Esophagus muscularis mucosa (tissue), 4 donors: ENCODE measurements at regions not wholly inside any gene's neighbourhood (a gene's known extent, or its start where the extent isn't known, plus 50 kb on each side); places are given as distances from the start of the nearest gene placed in this dataset.

Experiments
- DNase-seq: peaks from one replicate; pipeline ENCODE4 v3.0.0-alpha.2; 2017; ENCODE audit errors: extremely low spot score
- H3K27ac ChIP-seq, 4 donors: fragments of 200-600 bp; sonication (generic); replicated peaks in 1 of 4; 1 replicate in 3 of 4; 2 replicates in 1 of 4; pipeline ENCODE4 v1.5.1; 2016 to 2019; ENCODE audit warnings: mild to moderate bottlenecking in 1 of 4
- H3K27me3 ChIP-seq, 4 donors: fragments of 200-600 bp; sonication (generic); one replicate each; pipeline versions ENCODE4 v1.5.1 to v1.6.0; 2016 to 2019
- H3K36me3 ChIP-seq, 4 donors: fragments of 200-600 bp; sonication (generic); one replicate each; pipeline ENCODE4 v1.5.1; 2016 to 2019
- H3K4me1 ChIP-seq, 4 donors: fragments of 200-600 bp; sonication (generic); one replicate each; pipeline ENCODE4 v1.5.1; 2016 to 2019
- H3K4me3 ChIP-seq, 4 donors: fragments of 200-600 bp; sonication (generic); 1 replicate in 2 of 4; 2 replicates in 2 of 4; pipeline ENCODE4 v1.5.1; 2016 to 2019; ENCODE audit warnings: mild to moderate bottlenecking in 4 of 4, moderate library complexity in 1 of 4
- H3K9me3 ChIP-seq, 4 donors: fragments of 200-600 bp; sonication (generic); 1 replicate in 3 of 4; 2 replicates in 1 of 4; pipeline ENCODE4 v1.5.1; 2016 to 2019
- EP300 ChIP-seq: sonication (generic); formaldehyde crosslinking; IDR thresholded peaks from one replicate; pipeline ENCODE4 v1.6.1; 2017; ENCODE audit warnings: antibody characterized with exemption
- POLR2A ChIP-seq: fragments of 450-650 bp; IDR thresholded peaks from one replicate; pipeline ENCODE4 v1.6.1; 2017; ENCODE audit warnings: antibody characterized with exemption, moderate library complexity, mild to moderate bottlenecking, low read depth
- POLR2AphosphoS5 ChIP-seq, 2 donors: sonication (generic); formaldehyde crosslinking; IDR thresholded peaks; one replicate each; pipeline ENCODE4 v1.6.1; 2017; ENCODE audit warnings: antibody characterized with exemption in 2 of 2
- WGBS: methylation state at CpG from one replicate; pipeline ENCODE4 v1.1.5; 2018; 5-methylcytosine and 5-hydroxymethylcytosine counted together
- intact Hi-C: fragments of 100-400 bp; cut with DNase I; formaldehyde crosslinking; loops from one replicate; pipeline ENCODE4 v1.15.1; 2023
- TF ChIP-seq, protein P1 (sequence below), 3 experiments: fragments of 200-600 bp in 2 of 3; fragments of 450-650 bp in 1 of 3; sonication (generic) in 2 of 3; IDR thresholded peaks; one replicate each; pipeline ENCODE4 v1.5.1; 2017 to 2019; ENCODE audit warnings: antibody characterized with exemption in 3 of 3, mild to moderate bottlenecking in 2 of 3, moderate library complexity in 1 of 3

DNA sequence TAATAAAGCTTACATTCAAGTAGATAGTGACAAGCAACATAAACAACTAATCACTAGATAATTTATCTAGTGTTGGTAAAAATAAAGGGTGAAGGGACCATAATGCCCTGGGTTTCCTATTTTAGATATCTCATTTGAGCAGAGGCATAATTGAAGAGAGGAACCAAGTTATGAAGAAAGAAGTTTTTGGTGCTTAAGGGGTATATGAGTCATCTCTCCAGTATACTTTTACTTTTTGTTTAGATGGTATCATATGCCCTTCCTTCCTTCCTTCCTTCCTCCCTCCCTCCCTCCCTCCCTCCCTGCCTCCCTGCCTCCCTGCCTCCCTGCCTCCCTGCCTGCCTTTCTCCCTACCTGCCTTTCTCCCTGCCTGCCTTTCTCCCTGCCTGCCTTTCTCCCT lies 1053.5 kb upstream of the CELF4 start:
- no peak for DNase-seq
- no peak overlapping the region for H3K27ac ChIP-seq
- H3K4me1 ChIP-seq: no peaks in the 10 kb centered on the region
- no peak overlapping the region for H3K4me3 ChIP-seq
- H3K9me3 ChIP-seq: no peaks in the 10 kb centered on the region
- TF ChIP-seq EP300: no peak
- no peak for TF ChIP-seq POLR2A
- no peak for TF ChIP-seq POLR2AphosphoS5 (IDR thresholded peaks at IDR 0.05)
- TF ChIP-seq, protein P1, sequence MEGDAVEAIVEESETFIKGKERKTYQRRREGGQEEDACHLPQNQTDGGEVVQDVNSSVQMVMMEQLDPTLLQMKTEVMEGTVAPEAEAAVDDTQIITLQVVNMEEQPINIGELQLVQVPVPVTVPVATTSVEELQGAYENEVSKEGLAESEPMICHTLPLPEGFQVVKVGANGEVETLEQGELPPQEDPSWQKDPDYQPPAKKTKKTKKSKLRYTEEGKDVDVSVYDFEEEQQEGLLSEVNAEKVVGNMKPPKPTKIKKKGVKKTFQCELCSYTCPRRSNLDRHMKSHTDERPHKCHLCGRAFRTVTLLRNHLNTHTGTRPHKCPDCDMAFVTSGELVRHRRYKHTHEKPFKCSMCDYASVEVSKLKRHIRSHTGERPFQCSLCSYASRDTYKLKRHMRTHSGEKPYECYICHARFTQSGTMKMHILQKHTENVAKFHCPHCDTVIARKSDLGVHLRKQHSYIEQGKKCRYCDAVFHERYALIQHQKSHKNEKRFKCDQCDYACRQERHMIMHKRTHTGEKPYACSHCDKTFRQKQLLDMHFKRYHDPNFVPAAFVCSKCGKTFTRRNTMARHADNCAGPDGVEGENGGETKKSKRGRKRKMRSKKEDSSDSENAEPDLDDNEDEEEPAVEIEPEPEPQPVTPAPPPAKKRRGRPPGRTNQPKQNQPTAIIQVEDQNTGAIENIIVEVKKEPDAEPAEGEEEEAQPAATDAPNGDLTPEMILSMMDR (IDR thresholded peaks at IDR 0.05): no peak
- intact Hi-C loops: no loop called here
- no peaks in the 10 kb centered on the region for H3K27me3 ChIP-seq
- no peaks in the 10 kb centered on the region for H3K36me3 ChIP-seq

DNA sequence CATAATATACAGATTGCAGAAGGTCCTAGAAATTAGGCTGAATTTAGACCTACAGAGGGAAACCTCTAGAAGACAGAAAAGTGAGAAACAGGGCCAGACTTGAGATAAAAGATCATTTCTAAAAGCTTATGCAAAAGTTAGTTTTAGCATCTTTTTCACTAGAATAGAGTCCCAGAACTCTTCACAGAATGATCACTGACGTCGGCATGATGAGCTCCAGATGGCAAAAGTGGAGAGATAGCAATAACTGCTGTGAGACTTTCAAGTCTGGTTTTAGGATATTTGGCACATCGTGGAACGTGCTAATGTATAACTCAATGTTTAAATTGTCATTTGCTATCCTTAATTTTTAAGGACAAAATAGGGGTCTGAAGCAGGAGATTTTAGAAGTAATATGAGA lies 1050.7 kb upstream of the CELF4 start:
- 68% methylated on average over 4 of the region's 4 CpGs for WGBS

GRCh38 chr18:38612904-38613303 lies 1047.3 kb upstream of the CELF4 start:
- Histone ChIP-seq H3K4me1 (no peaks in the 10 kb centered on the region), H3K4me3 (no peak overlapping the region), H3K36me3 (no peaks in the 10 kb centered on the region), H3K27me3 (no peaks in the 10 kb centered on the region), H3K9me3 (no peaks in the 10 kb centered on the region), H3K27ac (no peak overlapping the region)
- intact Hi-C loops: no loop called here
- DNase-seq: no peak
- TF ChIP-seq, protein P1 (IDR thresholded peaks at IDR 0.05): no peak
- TF ChIP-seq POLR2A (no peak), EP300 (no peak), POLR2AphosphoS5 (IDR thresholded peaks at IDR 0.05) (no peak)
- 94% methylated on average over 2 of the region's 2 CpGs for WGBS

More for the DNA sequence above, 1050.7 kb upstream of the CELF4 start:
- no peaks in the 10 kb centered on the region for H3K4me1 ChIP-seq
- H3K27me3 ChIP-seq: no peaks in the 10 kb centered on the region
- intact Hi-C loops: no loop called here
- H3K9me3 ChIP-seq: no peaks in the 10 kb centered on the region
- no peak overlapping the region for H3K4me3 ChIP-seq
- no peaks in the 10 kb centered on the region for H3K36me3 ChIP-seq
- TF ChIP-seq POLR2A (no peak), EP300 (no peak), POLR2AphosphoS5 (IDR thresholded peaks at IDR 0.05) (no peak)
- TF ChIP-seq, protein P1 (IDR thresholded peaks at IDR 0.05): no peak
- no peak overlapping the region for H3K27ac ChIP-seq
- no peak for DNase-seq

GRCh38 chr18:38611036-38611964 lies 1045.7 kb upstream of the CELF4 start:
- DNase-seq: no peak
- intact Hi-C loops: no loop called here
- H3K27me3 ChIP-seq: no peaks in the 10 kb centered on the region
- H3K4me3 ChIP-seq: no peak overlapping the region
- TF ChIP-seq, protein P1 (IDR thresholded peaks at IDR 0.05): no peak
- H3K4me1 ChIP-seq: no peaks in the 10 kb centered on the region
- 75% methylated on average over 9 of the region's 9 CpGs for WGBS
- no peak overlapping the region for H3K27ac ChIP-seq
- no peaks in the 10 kb centered on the region for H3K9me3 ChIP-seq
- H3K36me3 ChIP-seq: no peaks in the 10 kb centered on the region

DNA sequence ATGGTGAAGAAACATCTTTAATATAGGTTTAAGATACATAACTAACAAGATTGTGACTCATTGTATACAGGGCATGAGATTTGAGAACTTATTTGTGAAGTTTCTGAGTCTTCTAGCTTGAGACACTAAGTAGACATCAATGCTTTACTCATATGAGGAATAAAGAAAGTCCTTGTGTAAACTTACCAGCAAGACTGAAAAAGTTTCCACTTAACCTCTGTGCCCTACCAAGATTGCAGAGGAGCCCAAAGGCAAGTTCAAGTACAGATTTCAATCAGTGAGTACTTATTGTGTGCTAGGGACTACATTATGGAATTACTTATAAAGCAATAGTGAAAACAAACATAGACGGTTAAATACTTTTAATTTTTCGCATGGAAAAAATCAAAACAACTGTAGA lies 1041.2 kb upstream of the CELF4 start:
- Histone ChIP-seq H3K4me3 (no peak overlapping the region), H3K27me3 (no peaks in the 10 kb centered on the region), H3K4me1 (no peaks in the 10 kb centered on the region), H3K9me3 (no peaks in the 10 kb centered on the region), H3K27ac (no peak overlapping the region), H3K36me3 (no peaks in the 10 kb centered on the region)
- WGBS: 90% methylated on average over 2 of the region's 2 CpGs
- intact Hi-C loops: no loop called here
- no peak for TF ChIP-seq POLR2A
- no peak for TF ChIP-seq POLR2AphosphoS5 (IDR thresholded peaks at IDR 0.05)
- TF ChIP-seq EP300: no peak
- TF ChIP-seq, protein P1 (IDR thresholded peaks at IDR 0.05): no peak
- DNase-seq: no peak
